ENCODE measurements at regions not wholly inside any gene's neighbourhood (a gene's known extent, or its start where the extent isn't known, plus 50 kb on each side); places are given as distances from the start of the nearest gene placed in this dataset.

- Histone ChIP-seq H3K4me3 (no peak overlapping the region), H3K4me1 (ENCODE audit: insufficient read depth) (no peaks in the 10 kb centered on the region), H3K4me2 (no peak overlapping the region), H3K9me2 (replicated peaks; ENCODE audit: insufficient read depth) (no peaks in the 10 kb centered on the region), H4K20me1 (ENCODE audit: insufficient read depth, poor library complexity, severe bottlenecking) (no peaks in the 10 kb centered on the region), H3K36me3 (replicated peaks; ENCODE audit: insufficient read depth, low read depth) (no peaks in the 10 kb centered on the region), H3K27ac (no peak overlapping the region), H3K27me3 (peaks cover 47% of the 10 kb centered on the region), H3K9me3 (ENCODE audit: low read depth) (no peaks in the 10 kb centered on the region), H3K79me2 (no peaks in the 10 kb centered on the region), H2AFZ (no peak overlapping the region)
- TF ChIP-seq EZH2phosphoT487 (IDR thresholded peaks at IDR 0.05; ENCODE audit: low read depth, severe bottlenecking, unreplicated experiment) (no peak), EZH2 (IDR thresholded peaks at IDR 0.05; ENCODE audit: borderline replicate concordance) (no peak)
- TF ChIP-seq, protein P1, sequence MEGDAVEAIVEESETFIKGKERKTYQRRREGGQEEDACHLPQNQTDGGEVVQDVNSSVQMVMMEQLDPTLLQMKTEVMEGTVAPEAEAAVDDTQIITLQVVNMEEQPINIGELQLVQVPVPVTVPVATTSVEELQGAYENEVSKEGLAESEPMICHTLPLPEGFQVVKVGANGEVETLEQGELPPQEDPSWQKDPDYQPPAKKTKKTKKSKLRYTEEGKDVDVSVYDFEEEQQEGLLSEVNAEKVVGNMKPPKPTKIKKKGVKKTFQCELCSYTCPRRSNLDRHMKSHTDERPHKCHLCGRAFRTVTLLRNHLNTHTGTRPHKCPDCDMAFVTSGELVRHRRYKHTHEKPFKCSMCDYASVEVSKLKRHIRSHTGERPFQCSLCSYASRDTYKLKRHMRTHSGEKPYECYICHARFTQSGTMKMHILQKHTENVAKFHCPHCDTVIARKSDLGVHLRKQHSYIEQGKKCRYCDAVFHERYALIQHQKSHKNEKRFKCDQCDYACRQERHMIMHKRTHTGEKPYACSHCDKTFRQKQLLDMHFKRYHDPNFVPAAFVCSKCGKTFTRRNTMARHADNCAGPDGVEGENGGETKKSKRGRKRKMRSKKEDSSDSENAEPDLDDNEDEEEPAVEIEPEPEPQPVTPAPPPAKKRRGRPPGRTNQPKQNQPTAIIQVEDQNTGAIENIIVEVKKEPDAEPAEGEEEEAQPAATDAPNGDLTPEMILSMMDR (IDR thresholded peaks at IDR 0.05; ENCODE audit: poor library complexity), result no peak
- 89% methylated on average over 4 of the region's 4 CpGs for WGBS (ENCODE audit: low lambda C conversion rate, missing lambda C conversion rate)
- DNase-seq (ENCODE audit: low spot score), result no peak
These were observed 64.7 kb upstream of the CISTR start for GRCh38 chr12:53816360-53817020.

- Histone ChIP-seq H2AFZ (no peak overlapping the region), H3K4me1 (ENCODE audit: insufficient read depth) (no peaks in the 10 kb centered on the region), H3K9me3 (ENCODE audit: low read depth) (no peaks in the 10 kb centered on the region), H3K9me2 (replicated peaks; ENCODE audit: insufficient read depth) (no peaks in the 10 kb centered on the region), H3K79me2 (no peaks in the 10 kb centered on the region), H3K27ac (no peak overlapping the region), H3K4me3 (no peak overlapping the region), H4K20me1 (ENCODE audit: insufficient read depth, poor library complexity, severe bottlenecking) (no peaks in the 10 kb centered on the region), H3K27me3 (peaks cover 44% of the 10 kb centered on the region), H3K4me2 (no peak overlapping the region), H3K36me3 (replicated peaks; ENCODE audit: insufficient read depth, low read depth) (no peaks in the 10 kb centered on the region)
- DNase-seq (ENCODE audit: low spot score), result no peak
- TF ChIP-seq EZH2phosphoT487 (IDR thresholded peaks at IDR 0.05; ENCODE audit: low read depth, severe bottlenecking, unreplicated experiment), result no peak
- no peak for TF ChIP-seq EZH2 (IDR thresholded peaks at IDR 0.05; ENCODE audit: borderline replicate concordance)
- TF ChIP-seq, protein P1 (IDR thresholded peaks at IDR 0.05; ENCODE audit: poor library complexity), result no peak
These were observed 65.2 kb upstream of the CISTR start for GRCh38 chr12:53817021-53817389.

DNA sequence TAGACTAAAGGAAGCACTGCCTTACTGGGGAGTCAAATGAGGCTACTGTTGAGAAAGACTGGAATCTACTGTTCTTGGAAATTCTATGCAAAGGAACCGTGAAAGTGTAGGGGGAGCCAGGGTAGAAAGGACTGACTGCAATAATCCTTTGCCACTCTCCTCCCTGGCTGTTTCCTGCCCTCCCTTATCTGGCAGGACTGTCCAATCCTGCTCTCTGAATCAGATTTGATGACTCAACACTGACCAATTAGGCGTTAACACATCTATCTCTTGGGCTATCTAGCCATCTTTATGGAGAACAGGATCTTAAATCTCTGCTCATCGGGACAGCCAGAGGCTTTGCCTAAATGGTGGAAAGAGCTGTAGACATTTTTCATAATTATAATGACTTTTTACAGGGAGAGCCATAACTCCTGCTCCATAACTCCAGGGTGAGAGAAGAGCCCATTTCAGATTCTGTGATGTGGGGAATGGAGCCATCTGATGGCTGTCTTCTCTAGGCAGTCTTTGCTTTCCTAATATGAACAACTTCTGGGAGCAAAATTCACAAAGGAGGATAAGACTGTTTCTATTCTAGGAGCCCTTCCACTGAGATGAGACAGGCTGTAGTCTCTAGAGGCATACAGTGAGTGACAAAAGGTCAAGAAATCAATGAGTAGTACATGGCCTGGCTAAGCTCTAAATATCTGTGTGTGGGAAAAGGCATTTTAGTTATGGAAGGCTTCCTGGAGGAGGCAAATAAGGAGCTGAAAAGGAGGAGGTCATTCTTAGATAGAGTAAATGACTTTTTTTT is 68.9 kb upstream of the CISTR start:
- TF ChIP-seq EZH2 (IDR thresholded peaks at IDR 0.05; ENCODE audit: borderline replicate concordance) (no peak), EZH2phosphoT487 (IDR thresholded peaks at IDR 0.05; ENCODE audit: low read depth, severe bottlenecking, unreplicated experiment) (no peak)
- TF ChIP-seq, protein P1 (IDR thresholded peaks at IDR 0.05; ENCODE audit: poor library complexity), result no peak
- no peak overlapping the region for H3K4me3 ChIP-seq

More for the DNA sequence above, 68.9 kb upstream of the CISTR start:
- peaks cover 27% of the 10 kb centered on the region for H3K27me3 ChIP-seq
- H3K9me3 ChIP-seq (ENCODE audit: low read depth), result no peaks in the 10 kb centered on the region
- peaks cover 3% of the 10 kb centered on the region for H3K4me1 ChIP-seq (ENCODE audit: insufficient read depth)
- WGBS (ENCODE audit: low lambda C conversion rate, missing lambda C conversion rate), result 62% methylated on average over 3 of the region's 3 CpGs
- peak; percentile 6 for DNase-seq (ENCODE audit: low spot score)
- H4K20me1 ChIP-seq (ENCODE audit: insufficient read depth, poor library complexity, severe bottlenecking), result no peaks in the 10 kb centered on the region
- H3K4me2 ChIP-seq, result no peak overlapping the region
- no peak overlapping the region for H3K27ac ChIP-seq
- H3K9me2 ChIP-seq (replicated peaks; ENCODE audit: insufficient read depth), result no peaks in the 10 kb centered on the region
- H3K36me3 ChIP-seq (replicated peaks; ENCODE audit: insufficient read depth, low read depth), result no peaks in the 10 kb centered on the region
- no peaks in the 10 kb centered on the region for H3K79me2 ChIP-seq
- no peak overlapping the region for H2AFZ ChIP-seq
